Neural progenitor cell (in vitro differentiated cells): ENCODE measurements at regions not wholly inside any gene's neighbourhood (a gene's known extent, or its start where the extent isn't known, plus 50 kb on each side); places are given as distances from the start of the nearest gene placed in this dataset.

Experiments used
- DNase-seq: peaks from one replicate; pipeline ENCODE4 v3.0.0-alpha.2; 2016; ENCODE audit warnings: low spot score
- H2AFZ ChIP-seq: fragments of 200-600 bp; sonication (generic); replicated peaks from 2 replicates; pipeline ENCODE4 v1.6.1; 2016; ENCODE audit warnings: antibody characterized with exemption
- H3F3A ChIP-seq: fragments of 200-600 bp; sonication (generic); 2 replicates; pipeline ENCODE4 v1.6.1; 2016; ENCODE audit warnings: antibody characterized with exemption, low read depth
- H3K27ac ChIP-seq: fragments of 200-600 bp; sonication (generic); 2 replicates; pipeline ENCODE4 v1.5.1; 2016; ENCODE audit warnings: mild to moderate bottlenecking
- H3K27me3 ChIP-seq: fragments of 200-600 bp; sonication (generic); 2 replicates; pipeline ENCODE4 v1.6.1; 2016; ENCODE audit warnings: mild to moderate bottlenecking, moderate library complexity
- H3K36me3 ChIP-seq: fragments of 200-600 bp; sonication (generic); 2 replicates; pipeline ENCODE4 v1.5.1; 2016
- H3K4me1 ChIP-seq: fragments of 200-600 bp; sonication (generic); 2 replicates; pipeline ENCODE4 v1.6.1; 2016; ENCODE audit warnings: mixed run types
- H3K4me2 ChIP-seq: fragments of 200-600 bp; sonication (generic); 2 replicates; pipeline ENCODE4 v1.6.1; 2016
- H3K4me3 ChIP-seq: fragments of 200-600 bp; sonication (generic); 2 replicates; pipeline ENCODE4 v1.5.1; 2016
- H3K79me2 ChIP-seq: fragments of 200-600 bp; sonication (generic); 2 replicates; pipeline ENCODE4 v1.6.1; 2016; ENCODE audit warnings: low read depth
- H3K9ac ChIP-seq: fragments of 200-600 bp; sonication (generic); 2 replicates; pipeline ENCODE4 v1.6.1; 2016
- H3K9me3 ChIP-seq: fragments of 200-600 bp; sonication (generic); 2 replicates; pipeline ENCODE4 v1.5.1; 2016; ENCODE audit warnings: low read depth
- H4K20me1 ChIP-seq: fragments of 200-600 bp; sonication (generic); 2 replicates; pipeline ENCODE4 v1.6.1; 2016; ENCODE audit warnings: low read depth
- H3K27ac Mint-ChIP-seq: 3 replicates; pipeline ENCODE4 v1.8.0; 2021; ENCODE audit warnings: mixed read lengths
- H3K27me3 Mint-ChIP-seq: 2 replicates; pipeline ENCODE4 v1.8.0; 2022; ENCODE audit warnings: low read depth, mild to moderate bottlenecking, inconsistent platforms, moderate library complexity, mixed read lengths; ENCODE audit not compliant: insufficient read depth
- H3K36me3 Mint-ChIP-seq: 3 replicates; pipeline ENCODE4 v1.8.0; 2021; ENCODE audit warnings: mixed read lengths
- H3K4me1 Mint-ChIP-seq: 3 replicates; pipeline ENCODE4 v1.8.0; 2021; ENCODE audit warnings: mixed read lengths
- H3K4me3 Mint-ChIP-seq: 3 replicates; pipeline ENCODE4 v1.8.0; 2021; ENCODE audit warnings: mild to moderate bottlenecking, moderate library complexity, mixed read lengths
- H3K9me3 Mint-ChIP-seq: 3 replicates; pipeline ENCODE4 v1.8.0; 2020; ENCODE audit warnings: mixed read lengths
- CTCF ChIP-seq: fragments of 200-600 bp; sonication (generic); IDR thresholded peaks from 2 replicates; pipeline ENCODE4 v1.5.1; 2017; ENCODE audit warnings: antibody characterized with exemption, mild to moderate bottlenecking
- EZH2 ChIP-seq: fragments of 200-600 bp; sonication (generic); IDR thresholded peaks from 2 replicates; pipeline ENCODE4 v1.6.1; 2017; ENCODE audit warnings: antibody characterized with exemption, mild to moderate bottlenecking, moderate library complexity
- EZH2phosphoT487 ChIP-seq: fragments of 200-600 bp; sonication (generic); IDR thresholded peaks from 2 replicates; pipeline ENCODE4 v1.6.1; 2017; ENCODE audit warnings: antibody characterized with exemption

GRCh38 chr5:54829676-54830535, 155.5 kb downstream of the ESM1 start:
- Histone ChIP-seq H2AFZ (no peak overlapping the region), H3K79me2 (no peaks in the 10 kb centered on the region), H3F3A (no peaks in the 10 kb centered on the region), H3K9ac (no peak overlapping the region), H3K36me3 (no peaks in the 10 kb centered on the region), H3K4me1 (peaks cover 3% of the 10 kb centered on the region), H4K20me1 (no peaks in the 10 kb centered on the region), H3K4me3 (no peak overlapping the region), H3K4me2 (no peak overlapping the region), H3K27me3 (no peaks in the 10 kb centered on the region), H3K27ac (no peak overlapping the region), H3K9me3 (no peaks in the 10 kb centered on the region)
- H3K36me3 Mint-ChIP-seq, result no peaks in the 10 kb centered on the region
- peaks cover 7% of the 10 kb centered on the region for H3K9me3 Mint-ChIP-seq
- H3K27ac Mint-ChIP-seq, result no peak overlapping the region
- H3K4me1 Mint-ChIP-seq, result peaks cover 27% of the 10 kb centered on the region
- DNase-seq, result no peak
- H3K27me3 Mint-ChIP-seq, result no peaks in the 10 kb centered on the region
- no peak overlapping the region for H3K4me3 Mint-ChIP-seq
- TF ChIP-seq EZH2 (no peak), CTCF (no peak), EZH2phosphoT487 (no peak)

GRCh38 chr5:54829102-54829501, 156.3 kb downstream of the ESM1 start:
- H3K79me2 ChIP-seq, result no peaks in the 10 kb centered on the region
- TF ChIP-seq EZH2 (no peak), EZH2phosphoT487 (no peak), CTCF (no peak)
- Mint-ChIP-seq H3K27me3 (no peaks in the 10 kb centered on the region), H3K9me3 (peaks cover 7% of the 10 kb centered on the region), H3K4me1 (peaks cover 27% of the 10 kb centered on the region), H3K36me3 (no peaks in the 10 kb centered on the region), H3K4me3 (no peak overlapping the region), H3K27ac (no peak overlapping the region)
- H3K27me3 ChIP-seq, result no peaks in the 10 kb centered on the region
- no peaks in the 10 kb centered on the region for H4K20me1 ChIP-seq
- H3K9me3 ChIP-seq, result no peaks in the 10 kb centered on the region
- H3K36me3 ChIP-seq, result no peaks in the 10 kb centered on the region
- H3K9ac ChIP-seq, result no peak overlapping the region
- DNase-seq, result no peak
- no peaks in the 10 kb centered on the region for H3F3A ChIP-seq
- H3K4me3 ChIP-seq, result no peak overlapping the region
- no peak overlapping the region for H2AFZ ChIP-seq
- peaks cover 3% of the 10 kb centered on the region for H3K4me1 ChIP-seq
- H3K27ac ChIP-seq, result no peak overlapping the region
- H3K4me2 ChIP-seq, result no peak overlapping the region

GRCh38 chr5:54828151-54828550, 157.2 kb downstream of the ESM1 start:
- peaks cover 3% of the 10 kb centered on the region for H3K4me1 ChIP-seq
- TF ChIP-seq CTCF (no peak), EZH2phosphoT487 (no peak), EZH2 (no peak)
- no peak overlapping the region for H3K4me3 Mint-ChIP-seq

More at GRCh38 chr5:54828151-54828550, 157.2 kb downstream of the ESM1 start:
- H4K20me1 ChIP-seq, result no peaks in the 10 kb centered on the region
- H3K4me3 ChIP-seq, result no peak overlapping the region
- peaks cover 23% of the 10 kb centered on the region for H3K4me1 Mint-ChIP-seq
- H3K36me3 ChIP-seq, result no peaks in the 10 kb centered on the region
- DNase-seq, result no peak
- H3K27me3 ChIP-seq, result no peaks in the 10 kb centered on the region
- no peaks in the 10 kb centered on the region for H3K79me2 ChIP-seq
- no peaks in the 10 kb centered on the region for H3K36me3 Mint-ChIP-seq
- no peak overlapping the region for H3K27ac ChIP-seq
- H3K27me3 Mint-ChIP-seq, result no peaks in the 10 kb centered on the region
- no peaks in the 10 kb centered on the region for H3F3A ChIP-seq
- H3K9me3 ChIP-seq, result no peaks in the 10 kb centered on the region
- H3K9me3 Mint-ChIP-seq, result peaks cover 7% of the 10 kb centered on the region
- no peak overlapping the region for H2AFZ ChIP-seq
- no peak overlapping the region for H3K4me2 ChIP-seq
- H3K27ac Mint-ChIP-seq, result no peak overlapping the region
- H3K9ac ChIP-seq, result no peak overlapping the region
